22Rv1 (cell line): ENCODE measurements at regions not wholly inside any gene's neighbourhood (a gene's known extent, or its start where the extent isn't known, plus 50 kb on each side); places are given as distances from the start of the nearest gene placed in this dataset.

Experiments
- ZFX ChIP-seq: fragments of 450-650 bp; IDR thresholded peaks from 2 replicates; pipeline ENCODE4 v1.6.1; 2017; ENCODE audit warnings: antibody characterized with exemption, borderline replicate concordance
- TF ChIP-seq, protein P1 (sequence below): fragments of 450-650 bp; IDR thresholded peaks from 2 replicates; pipeline ENCODE4 v1.5.1; 2017; ENCODE audit warnings: mild to moderate bottlenecking

DNA sequence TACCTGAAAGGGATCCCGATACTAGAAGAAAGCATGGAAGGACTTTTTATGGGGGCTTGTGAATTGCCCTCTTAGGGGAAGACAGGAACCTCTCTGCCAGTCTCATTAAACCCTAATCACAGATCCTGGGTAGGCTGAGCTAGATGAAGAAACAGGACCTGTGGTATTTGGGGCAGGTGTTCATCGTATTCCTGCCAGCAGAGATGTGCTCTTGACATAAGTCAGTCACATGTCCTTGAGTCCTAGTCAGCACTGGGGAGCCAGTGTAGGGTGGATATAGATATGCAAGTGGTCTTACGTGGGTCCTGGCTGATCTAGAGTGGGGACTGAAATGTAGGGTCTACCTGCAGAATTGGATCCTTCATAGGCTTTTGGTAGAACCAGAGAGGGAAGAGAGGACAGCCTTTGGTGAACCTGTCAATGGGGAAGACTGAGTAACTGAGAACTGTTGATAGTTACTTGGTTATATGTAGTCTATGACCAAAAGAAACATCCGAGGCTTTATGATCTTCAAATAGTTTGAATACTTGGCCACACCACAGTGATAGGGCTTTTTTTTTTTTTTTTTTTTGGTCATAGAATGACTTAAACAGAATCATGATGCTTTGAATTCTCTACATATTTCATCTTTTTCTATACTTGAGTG is 63.5 kb upstream of the WDR1 start:
- TF ChIP-seq, protein P1, sequence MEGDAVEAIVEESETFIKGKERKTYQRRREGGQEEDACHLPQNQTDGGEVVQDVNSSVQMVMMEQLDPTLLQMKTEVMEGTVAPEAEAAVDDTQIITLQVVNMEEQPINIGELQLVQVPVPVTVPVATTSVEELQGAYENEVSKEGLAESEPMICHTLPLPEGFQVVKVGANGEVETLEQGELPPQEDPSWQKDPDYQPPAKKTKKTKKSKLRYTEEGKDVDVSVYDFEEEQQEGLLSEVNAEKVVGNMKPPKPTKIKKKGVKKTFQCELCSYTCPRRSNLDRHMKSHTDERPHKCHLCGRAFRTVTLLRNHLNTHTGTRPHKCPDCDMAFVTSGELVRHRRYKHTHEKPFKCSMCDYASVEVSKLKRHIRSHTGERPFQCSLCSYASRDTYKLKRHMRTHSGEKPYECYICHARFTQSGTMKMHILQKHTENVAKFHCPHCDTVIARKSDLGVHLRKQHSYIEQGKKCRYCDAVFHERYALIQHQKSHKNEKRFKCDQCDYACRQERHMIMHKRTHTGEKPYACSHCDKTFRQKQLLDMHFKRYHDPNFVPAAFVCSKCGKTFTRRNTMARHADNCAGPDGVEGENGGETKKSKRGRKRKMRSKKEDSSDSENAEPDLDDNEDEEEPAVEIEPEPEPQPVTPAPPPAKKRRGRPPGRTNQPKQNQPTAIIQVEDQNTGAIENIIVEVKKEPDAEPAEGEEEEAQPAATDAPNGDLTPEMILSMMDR = no peak
- TF ChIP-seq ZFX = no peak
